ENCODE measurements at regions not wholly inside any gene's neighbourhood (a gene's known extent, or its start where the extent isn't known, plus 50 kb on each side); places are given as distances from the start of the nearest gene placed in this dataset.
A peak's percentile ranks its signal among the peaks of the same experiment; 100 is the strongest.
"Not testable (repeated sequence)": the region's sequence is repeated elsewhere in the genome, so short reads cannot be mapped to it uniquely, and the experiment has no call there.

GRCh38 chr15:95078003-95078402 is 846.6 kb downstream of the MCTP2 start:
- H3K36me3 ChIP-seq: no peaks in the 10 kb centered on the region
- no peaks in the 10 kb centered on the region for H3K4me1 ChIP-seq
- TF ChIP-seq CTCF (IDR thresholded peaks at IDR 0.05): no peak
- no peaks in the 10 kb centered on the region for H3K9me3 ChIP-seq
- DNase-seq: peak in 1 of 4 donors; percentile 3
- H3K27me3 ChIP-seq: no peaks in the 10 kb centered on the region
- ATAC-seq: no peak
- no peak overlapping the region for H3K27ac ChIP-seq
- no peak overlapping the region for H3K4me3 ChIP-seq
- intact Hi-C loops (cut with DNase I): no loop called here

- intact Hi-C loops (cut with DNase I); H3K4me1 ChIP-seq; H3K9me3 ChIP-seq; H3K27ac ChIP-seq; H3K27me3 ChIP-seq; ATAC-seq; H3K4me3 ChIP-seq; H3K36me3 ChIP-seq; DNase-seq: not testable (repeated sequence)
Observed at GRCh38 chr15:95080228-95080627, 848.9 kb downstream of the MCTP2 start.

- no peak for TF ChIP-seq CTCF (IDR thresholded peaks at IDR 0.05)
- DNase-seq (peak in 1 of 4 donors; percentile 8), ATAC-seq (no peak)
- Histone ChIP-seq H3K27ac (no peak overlapping the region), H3K4me1 (peaks cover 0 to 3% of the 10 kb centered on the region in 2 donors), H3K9me3 (no peaks in the 10 kb centered on the region), H3K27me3 (no peaks in the 10 kb centered on the region), H3K4me3 (no peak overlapping the region), H3K36me3 (no peaks in the 10 kb centered on the region)
- intact Hi-C loops (cut with DNase I): no loop called here
Observed at GRCh38 chr15:95085056-95085455, 853.7 kb downstream of the MCTP2 start.

GRCh38 chr15:95086531-95087252 is 855.3 kb downstream of the MCTP2 start:
- intact Hi-C loops (cut with DNase I): no loop called here
- H3K4me1 ChIP-seq: peaks cover 0 to 3% of the 10 kb centered on the region in 2 donors
- no peak for TF ChIP-seq CTCF (IDR thresholded peaks at IDR 0.05)
- DNase-seq (peak in 2 of 4 donors; percentile 78 to 83), ATAC-seq (peak; percentile 36)
- no peaks in the 10 kb centered on the region for H3K36me3 ChIP-seq
- no peak overlapping the region for H3K4me3 ChIP-seq
- H3K9me3 ChIP-seq: no peaks in the 10 kb centered on the region
- no peaks in the 10 kb centered on the region for H3K27me3 ChIP-seq
- H3K27ac ChIP-seq: peak overlapping the region; percentile 4 to 14

GRCh38 chr15:95087253-95087609 is 855.9 kb downstream of the MCTP2 start:
- intact Hi-C loops (cut with DNase I): no loop called here
- Histone ChIP-seq H3K4me3 (no peak overlapping the region), H3K4me1 (peaks cover 0 to 3% of the 10 kb centered on the region in 2 donors), H3K27ac (peak overlapping the region; percentile 4 to 14), H3K36me3 (no peaks in the 10 kb centered on the region), H3K9me3 (peaks cover 0 to 2% of the 10 kb centered on the region in 2 donors), H3K27me3 (no peaks in the 10 kb centered on the region)
- no peak for TF ChIP-seq CTCF (IDR thresholded peaks at IDR 0.05)
- DNase-seq (peak in 1 of 4 donors; percentile 4), ATAC-seq (no peak)

- Histone ChIP-seq H3K4me3 (no peak overlapping the region), H3K27me3 (no peaks in the 10 kb centered on the region), H3K4me1 (no peaks in the 10 kb centered on the region), H3K27ac (no peak overlapping the region), H3K9me3 (peaks cover 0 to 2% of the 10 kb centered on the region in 2 donors), H3K36me3 (no peaks in the 10 kb centered on the region)
- ATAC-seq (no peak), DNase-seq (no peak)
- TF ChIP-seq CTCF (IDR thresholded peaks at IDR 0.05): no peak
- intact Hi-C loops (cut with DNase I): no loop called here
Observed at GRCh38 chr15:95091444-95091843, 860.1 kb downstream of the MCTP2 start.
